GM19025 (cell line): ENCODE measurements at regions not wholly inside any gene's neighbourhood (a gene's known extent, or its start where the extent isn't known, plus 50 kb on each side); places are given as distances from the start of the nearest gene placed in this dataset.

Experiments
- ATAC-seq: cut with Tn5 transposase; IDR thresholded peaks from one replicate; pipeline ENCODE4 v1.9.1; 2021; ENCODE audit warnings: mild to moderate bottlenecking, low read depth, moderate library complexity; ENCODE audit not compliant: unreplicated experiment

GRCh38 chr9:108724652-108725051, 131.1 kb downstream of the ACTL7B start:
- ATAC-seq, result no peak

GRCh38 chr9:108724122-108724521, 131.7 kb downstream of the ACTL7B start:
- ATAC-seq, result no peak

- ATAC-seq, result no peak
Measured at GRCh38 chr9:108722396-108722795, 133.4 kb downstream of the ACTL7B start.

- ATAC-seq, result no peak
Measured at GRCh38 chr9:108720191-108720642, 135.6 kb downstream of the ACTL7B start.

GRCh38 chr9:108710424-108710823, 145.4 kb downstream of the ACTL7B start:
- no peak for ATAC-seq

GRCh38 chr9:108709997-108710396, 145.8 kb downstream of the ACTL7B start:
- no peak for ATAC-seq

- no peak for ATAC-seq
Measured at GRCh38 chr9:108709126-108709525, 146.7 kb downstream of the ACTL7B start.

GRCh38 chr9:108708448-108708847, 147.3 kb downstream of the ACTL7B start:
- ATAC-seq, result no peak

- no peak for ATAC-seq
Measured at GRCh38 chr9:108707120-108707519, 148.7 kb downstream of the ACTL7B start.

GRCh38 chr9:108704156-108704852, 151.5 kb downstream of the ACTL7B start:
- no peak for ATAC-seq

- ATAC-seq, result no peak
Measured at GRCh38 chr9:108703429-108703828, 152.4 kb downstream of the ACTL7B start.

- ATAC-seq, result no peak
Measured at GRCh38 chr9:108702681-108703080, 153.1 kb downstream of the ACTL7B start.

GRCh38 chr9:108698801-108699200, 157.0 kb downstream of the ACTL7B start:
- ATAC-seq, result no peak

GRCh38 chr9:108698231-108698630, 157.6 kb downstream of the ACTL7B start:
- no peak for ATAC-seq

GRCh38 chr9:108696156-108696555, 159.6 kb downstream of the ACTL7B start:
- no peak for ATAC-seq

GRCh38 chr9:108694170-108694569, 161.6 kb downstream of the ACTL7B start:
- no peak for ATAC-seq

GRCh38 chr9:108691614-108692013, 164.2 kb downstream of the ACTL7B start:
- ATAC-seq, result no peak

GRCh38 chr9:108688676-108689075, 167.1 kb downstream of the ACTL7B start:
- ATAC-seq, result no peak

- ATAC-seq, result no peak
Measured at GRCh38 chr9:108688051-108688450, 167.7 kb downstream of the ACTL7B start.

- ATAC-seq, result no peak
Measured at GRCh38 chr9:108687006-108687987, 168.5 kb downstream of the ACTL7B start.

GRCh38 chr9:108684288-108685025, 171.3 kb downstream of the ACTL7B start:
- ATAC-seq, result no peak
